ENCODE measurements at regions not wholly inside any gene's neighbourhood (a gene's known extent, or its start where the extent isn't known, plus 50 kb on each side); places are given as distances from the start of the nearest gene placed in this dataset.

DNA sequence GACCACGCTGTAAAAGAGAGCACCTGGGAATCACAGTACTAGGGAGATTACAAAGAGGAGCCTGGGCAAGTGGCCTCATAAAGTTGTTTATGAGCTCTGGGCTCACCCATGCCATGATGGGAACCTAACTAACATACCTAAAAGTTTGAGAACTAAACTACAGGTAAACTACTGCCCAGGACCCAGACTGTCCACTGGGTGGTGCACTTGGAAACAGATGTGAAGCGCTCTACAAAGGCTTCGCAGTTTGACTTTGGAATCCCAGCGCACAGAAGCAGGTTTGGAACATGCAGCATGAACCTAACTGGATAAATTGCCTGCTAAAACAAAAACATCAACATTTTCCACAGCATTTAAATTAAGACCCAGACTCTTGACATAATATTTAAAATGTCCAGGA lies 418.6 kb downstream of the FAM181B start:
- TF ChIP-seq, protein P1, sequence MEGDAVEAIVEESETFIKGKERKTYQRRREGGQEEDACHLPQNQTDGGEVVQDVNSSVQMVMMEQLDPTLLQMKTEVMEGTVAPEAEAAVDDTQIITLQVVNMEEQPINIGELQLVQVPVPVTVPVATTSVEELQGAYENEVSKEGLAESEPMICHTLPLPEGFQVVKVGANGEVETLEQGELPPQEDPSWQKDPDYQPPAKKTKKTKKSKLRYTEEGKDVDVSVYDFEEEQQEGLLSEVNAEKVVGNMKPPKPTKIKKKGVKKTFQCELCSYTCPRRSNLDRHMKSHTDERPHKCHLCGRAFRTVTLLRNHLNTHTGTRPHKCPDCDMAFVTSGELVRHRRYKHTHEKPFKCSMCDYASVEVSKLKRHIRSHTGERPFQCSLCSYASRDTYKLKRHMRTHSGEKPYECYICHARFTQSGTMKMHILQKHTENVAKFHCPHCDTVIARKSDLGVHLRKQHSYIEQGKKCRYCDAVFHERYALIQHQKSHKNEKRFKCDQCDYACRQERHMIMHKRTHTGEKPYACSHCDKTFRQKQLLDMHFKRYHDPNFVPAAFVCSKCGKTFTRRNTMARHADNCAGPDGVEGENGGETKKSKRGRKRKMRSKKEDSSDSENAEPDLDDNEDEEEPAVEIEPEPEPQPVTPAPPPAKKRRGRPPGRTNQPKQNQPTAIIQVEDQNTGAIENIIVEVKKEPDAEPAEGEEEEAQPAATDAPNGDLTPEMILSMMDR (conservative IDR thresholded peaks at IDR 0.05; ENCODE audit: low read depth, low read length), result peak; percentile 57
- TF ChIP-seq EZH2 (IDR thresholded peaks at IDR 0.05; ENCODE audit: low read length, unreplicated experiment) (no peak), EZH2phosphoT487 (IDR thresholded peaks at IDR 0.05; ENCODE audit: borderline replicate concordance, low read length) (no peak)

Measured in PC-3 (cell line).